H9 (cell line): ENCODE measurements at regions not wholly inside any gene's neighbourhood (a gene's known extent, or its start where the extent isn't known, plus 50 kb on each side); places are given as distances from the start of the nearest gene placed in this dataset.

Experiments used
- DNase-seq: peaks from one replicate; pipeline ENCODE4 v3.0.0-alpha.2; 2017
- H2AFZ ChIP-seq: one replicate; pipeline ENCODE4 v1.6.1; 2013; ENCODE audit warnings: mild to moderate bottlenecking, low read length, control low read depth, moderate library complexity
- H2AK5ac ChIP-seq: 2 replicates; pipeline ENCODE4 v1.6.1; 2013; ENCODE audit warnings: low read length, control low read depth, mixed read lengths; ENCODE audit not compliant: insufficient read length
- H2BK120ac ChIP-seq: one replicate; pipeline ENCODE4 v1.6.1; 2013; ENCODE audit warnings: low read depth, mild to moderate bottlenecking, low read length, control low read depth, inconsistent platforms; ENCODE audit not compliant: poor library complexity, severe bottlenecking
- H2BK12ac ChIP-seq: 2 replicates; pipeline ENCODE4 v1.6.1; 2013; ENCODE audit warnings: low read length, control low read depth, mixed read lengths, low read depth; ENCODE audit not compliant: insufficient read length
- H2BK15ac ChIP-seq: 2 replicates; pipeline ENCODE4 v1.6.1; 2013; ENCODE audit warnings: low read depth, low read length, control low read depth
- H2BK20ac ChIP-seq: one replicate; pipeline ENCODE4 v1.6.1; 2013; ENCODE audit warnings: low read depth, mild to moderate bottlenecking, low read length, control low read depth, inconsistent platforms; ENCODE audit not compliant: poor library complexity, severe bottlenecking
- H2BK5ac ChIP-seq: 2 replicates; pipeline ENCODE4 v1.6.1; 2013; ENCODE audit warnings: low read length, control low read depth, mixed read lengths; ENCODE audit not compliant: insufficient read length
- H3K14ac ChIP-seq: 2 replicates; pipeline ENCODE4 v1.6.1; 2013; ENCODE audit warnings: low read length, control low read depth; ENCODE audit not compliant: insufficient read depth
- H3K18ac ChIP-seq: 2 replicates; pipeline ENCODE4 v1.6.1; 2013; ENCODE audit warnings: low read depth, mild to moderate bottlenecking, mixed read lengths, low read length, control low read depth; ENCODE audit not compliant: insufficient read length
- H3K23ac ChIP-seq: 2 replicates; pipeline ENCODE4 v1.6.1; 2013; ENCODE audit warnings: low read length, control low read depth, mixed read lengths, low read depth; ENCODE audit not compliant: insufficient read length
- H3K23me2 ChIP-seq: 2 replicates; pipeline ENCODE4 v1.6.1; 2013; ENCODE audit warnings: low read depth, mild to moderate bottlenecking, mixed read lengths, low read length, control low read depth; ENCODE audit not compliant: insufficient read length, poor library complexity, severe bottlenecking
- H3K27ac ChIP-seq: 2 replicates; pipeline ENCODE4 v1.5.1; 2013; ENCODE audit warnings: low read length, control low read depth, mixed read lengths, low read depth; ENCODE audit not compliant: insufficient read length
- H3K27me3 ChIP-seq: 2 replicates; pipeline ENCODE4 v1.6.1; 2013; ENCODE audit warnings: low read length, control low read depth, inconsistent platforms; ENCODE audit not compliant: insufficient read depth
- H3K4ac ChIP-seq: 2 replicates; pipeline ENCODE4 v1.6.1; 2013; ENCODE audit warnings: low read depth, mild to moderate bottlenecking, control low read depth, inconsistent platforms, low read length, moderate library complexity
- H3K4me1 ChIP-seq: 2 replicates; pipeline ENCODE4 v1.6.1; 2013; ENCODE audit warnings: low read length, control low read depth, inconsistent platforms; ENCODE audit not compliant: insufficient read depth
- H3K4me2 ChIP-seq: 2 replicates; pipeline ENCODE4 v1.6.1; 2013; ENCODE audit warnings: low read length, control low read depth, mixed read lengths; ENCODE audit not compliant: insufficient read length, insufficient read depth
- H3K56ac ChIP-seq: 2 replicates; pipeline ENCODE4 v1.6.1; 2013; ENCODE audit warnings: low read depth, mild to moderate bottlenecking, mixed read lengths, low read length, control low read depth; ENCODE audit not compliant: insufficient read length
- H3K79me1 ChIP-seq: 2 replicates; pipeline ENCODE4 v1.6.1; 2013; ENCODE audit warnings: low read depth, mild to moderate bottlenecking, moderate library complexity, low read length, control low read depth, inconsistent platforms; ENCODE audit not compliant: insufficient read depth, poor library complexity, severe bottlenecking
- H3K79me2 ChIP-seq: 2 replicates; pipeline ENCODE4 v1.6.1; 2013; ENCODE audit warnings: low read length, control low read depth, inconsistent platforms; ENCODE audit not compliant: insufficient read depth
- H3K9ac ChIP-seq: 2 replicates; pipeline ENCODE4 v1.6.1; 2013; ENCODE audit warnings: low read length, control low read depth, mixed read lengths; ENCODE audit not compliant: insufficient read length; ENCODE audit errors: extremely low read depth
- H3K9me3 ChIP-seq: one replicate; pipeline ENCODE4 v1.6.1; 2013; ENCODE audit warnings: low read depth, low read length, inconsistent platforms; ENCODE audit not compliant: control insufficient read depth
- H3T11ph ChIP-seq: one replicate; pipeline ENCODE4 v1.6.1; 2013; ENCODE audit warnings: mild to moderate bottlenecking, low read length, control low read depth, inconsistent platforms
- H4K20me1 ChIP-seq: one replicate; pipeline ENCODE4 v1.6.1; 2013; ENCODE audit not compliant: control insufficient read depth, insufficient read length, insufficient read depth
- H4K5ac ChIP-seq: 2 replicates; pipeline ENCODE4 v1.6.1; 2013; ENCODE audit warnings: low read depth, mild to moderate bottlenecking, mixed read lengths, low read length, control low read depth; ENCODE audit not compliant: insufficient read length
- H4K8ac ChIP-seq: replicated peaks from 2 replicates; pipeline ENCODE4 v1.6.1; 2013; ENCODE audit warnings: low read length, control low read depth, mixed read lengths, low read depth; ENCODE audit not compliant: insufficient read length
- H4K91ac ChIP-seq: 2 replicates; pipeline ENCODE4 v1.6.1; 2013; ENCODE audit warnings: low read depth, mild to moderate bottlenecking, moderate library complexity, mixed read lengths, low read length, control low read depth; ENCODE audit not compliant: insufficient read length
- H3K27ac Mint-ChIP-seq, 3 experiments: 2 replicates in 2 of 3; 3 replicates in 1 of 3; pipeline ENCODE4 v1.8.0; 2020 to 2021; ENCODE audit warnings: mixed read lengths in 3 of 3, mild to moderate bottlenecking in 1 of 3, moderate library complexity in 1 of 3
- H3K27me3 Mint-ChIP-seq: 2 replicates; pipeline ENCODE4 v1.8.0; 2021; ENCODE audit warnings: low read depth, mild to moderate bottlenecking, moderate library complexity, mixed read lengths
- H3K36me3 Mint-ChIP-seq, 3 experiments: 2 replicates in 2 of 3; 3 replicates in 1 of 3; pipeline ENCODE4 v1.8.0; 2020 to 2021; ENCODE audit warnings: low read depth in 3 of 3, mixed read lengths in 3 of 3; ENCODE audit not compliant: insufficient read depth in 1 of 3
- H3K4me1 Mint-ChIP-seq, 2 experiments: 2 replicates each; pipeline ENCODE4 v1.8.0; 2020; ENCODE audit warnings: mixed read lengths in 2 of 2
- H3K4me3 Mint-ChIP-seq, 2 experiments: 2 replicates in 1 of 2; 3 replicates in 1 of 2; pipeline ENCODE4 v1.8.0; 2020 to 2021; ENCODE audit warnings: mild to moderate bottlenecking in 2 of 2, mixed read lengths in 2 of 2, moderate library complexity in 1 of 2
- H3K9me3 Mint-ChIP-seq, 2 experiments: 2 replicates in 1 of 2; 3 replicates in 1 of 2; pipeline ENCODE4 v1.8.0; 2020; ENCODE audit warnings: mild to moderate bottlenecking in 2 of 2, mixed read lengths in 2 of 2, moderate library complexity in 1 of 2
- WGBS: extraction: QIAGEN DNeasy Blood & Tissue Kit; methylation state at CpG from one replicate; pipeline ENCODE4 v1.1.7; 2013; ENCODE audit warnings: missing lambda C conversion rate, low lambda C conversion rate, mixed read lengths; ENCODE audit not compliant: insufficient read length; ENCODE audit errors: extremely low coverage; 5-methylcytosine and 5-hydroxymethylcytosine counted together
- TF ChIP-seq, protein P1 (sequence below): fragments of 200-600 bp; sonication (generic); conservative IDR thresholded peaks from 3 replicates; pipeline ENCODE4 v1.8.0; 2021; ENCODE audit warnings: antibody characterized with exemption, mild to moderate bottlenecking

DNA sequence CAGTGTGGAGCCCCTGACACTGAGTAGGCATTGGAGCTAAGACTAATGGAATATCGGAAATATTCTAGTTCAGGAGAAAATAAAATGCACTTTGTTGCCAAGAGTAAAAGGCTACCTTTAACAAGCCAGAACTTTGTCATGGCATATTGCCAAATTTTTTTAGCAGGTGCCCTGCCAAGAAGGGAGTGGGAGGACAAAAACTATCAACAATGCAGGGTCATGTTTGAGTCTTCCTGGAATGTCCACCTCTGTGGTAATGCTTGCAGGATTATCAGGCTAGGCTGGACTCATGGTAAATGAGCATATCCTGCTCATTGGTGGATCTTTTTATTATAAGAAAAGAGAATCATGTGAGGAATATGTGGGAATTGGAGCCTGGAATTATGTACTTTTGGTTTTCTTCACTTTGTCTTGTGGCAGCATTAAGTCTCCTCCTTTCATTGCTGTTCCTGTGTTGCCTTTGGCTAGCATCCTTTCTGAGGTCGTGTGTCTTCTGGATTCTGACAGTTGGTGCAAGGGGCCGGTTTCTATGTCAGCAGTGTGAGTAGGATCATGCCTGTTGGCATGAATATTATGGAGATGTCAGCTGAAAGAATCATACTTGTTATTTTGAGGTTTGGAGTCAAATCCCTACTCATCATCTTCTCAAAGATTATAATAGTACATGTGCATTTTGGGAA, 122.9 kb upstream of the SPRY2 start:
- no peak for DNase-seq
- Histone ChIP-seq H3K9me3 (no peaks in the 10 kb centered on the region), H4K8ac (no peak overlapping the region), H3T11ph (no peak overlapping the region), H3K18ac (no peak overlapping the region), H2AFZ (no peak overlapping the region), H2BK15ac (no peak overlapping the region), H3K27me3 (no peaks in the 10 kb centered on the region), H2BK20ac (no peak overlapping the region), H4K91ac (no peak overlapping the region), H3K79me2 (no peaks in the 10 kb centered on the region), H3K4me2 (no peak overlapping the region), H3K27ac (no peak overlapping the region), H2BK12ac (no peak overlapping the region), H2BK120ac (no peak overlapping the region), H4K5ac (no peak overlapping the region), H3K14ac (no peak overlapping the region), H2BK5ac (no peak overlapping the region), H3K56ac (no peak overlapping the region), H2AK5ac (no peak overlapping the region), H3K4ac (no peak overlapping the region), H3K4me1 (no peaks in the 10 kb centered on the region), H3K23ac (no peak overlapping the region), H3K9ac (no peak overlapping the region), H3K23me2 (no peaks in the 10 kb centered on the region), H4K20me1 (no peaks in the 10 kb centered on the region), H3K79me1 (no peaks in the 10 kb centered on the region)
- no peaks in the 10 kb centered on the region; a peak in 1 of 7 replicates for H3K36me3 Mint-ChIP-seq
- no peaks in the 10 kb centered on the region for H3K27me3 Mint-ChIP-seq
- TF ChIP-seq, protein P1, sequence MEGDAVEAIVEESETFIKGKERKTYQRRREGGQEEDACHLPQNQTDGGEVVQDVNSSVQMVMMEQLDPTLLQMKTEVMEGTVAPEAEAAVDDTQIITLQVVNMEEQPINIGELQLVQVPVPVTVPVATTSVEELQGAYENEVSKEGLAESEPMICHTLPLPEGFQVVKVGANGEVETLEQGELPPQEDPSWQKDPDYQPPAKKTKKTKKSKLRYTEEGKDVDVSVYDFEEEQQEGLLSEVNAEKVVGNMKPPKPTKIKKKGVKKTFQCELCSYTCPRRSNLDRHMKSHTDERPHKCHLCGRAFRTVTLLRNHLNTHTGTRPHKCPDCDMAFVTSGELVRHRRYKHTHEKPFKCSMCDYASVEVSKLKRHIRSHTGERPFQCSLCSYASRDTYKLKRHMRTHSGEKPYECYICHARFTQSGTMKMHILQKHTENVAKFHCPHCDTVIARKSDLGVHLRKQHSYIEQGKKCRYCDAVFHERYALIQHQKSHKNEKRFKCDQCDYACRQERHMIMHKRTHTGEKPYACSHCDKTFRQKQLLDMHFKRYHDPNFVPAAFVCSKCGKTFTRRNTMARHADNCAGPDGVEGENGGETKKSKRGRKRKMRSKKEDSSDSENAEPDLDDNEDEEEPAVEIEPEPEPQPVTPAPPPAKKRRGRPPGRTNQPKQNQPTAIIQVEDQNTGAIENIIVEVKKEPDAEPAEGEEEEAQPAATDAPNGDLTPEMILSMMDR = no peak
- WGBS = no CpG with 5 or more reads among the region's 3 CpGs
- no peak overlapping the region for H3K4me3 Mint-ChIP-seq
- no peak overlapping the region for H3K27ac Mint-ChIP-seq
- H3K4me1 Mint-ChIP-seq = 0 out of 4 replicates have a peak, but pooled peaks cover 0 to 3% of the 10 kb centered on the region in 2 experiments
- peaks cover 0 to 3% of the 10 kb centered on the region in 2 experiments; a peak in 2 of 5 replicates for H3K9me3 Mint-ChIP-seq
